Tibial nerve (tissue), 3 donors: ENCODE measurements at regions not wholly inside any gene's neighbourhood (a gene's known extent, or its start where the extent isn't known, plus 50 kb on each side); places are given as distances from the start of the nearest gene placed in this dataset.

Experiments used
- POLR2A ChIP-seq, 2 donors: fragments of 450-650 bp; IDR thresholded peaks; one replicate each; pipeline ENCODE4 v1.6.1; 2017; ENCODE audit warnings: antibody characterized with exemption in 2 of 2, mild to moderate bottlenecking in 2 of 2, moderate library complexity in 2 of 2
- TF ChIP-seq, protein P1 (sequence below), 5 experiments: fragments of 200-600 bp in 3 of 5; fragments of 450-650 bp in 2 of 5; sonication (generic) in 3 of 5; IDR thresholded peaks; one replicate each; pipeline ENCODE4 v1.5.1; 2016 to 2019; ENCODE audit warnings: antibody characterized with exemption in 5 of 5, mild to moderate bottlenecking in 3 of 5, moderate library complexity in 2 of 5

GRCh38 chr1:18575620-18576019 lies 55.0 kb upstream of the PAX7 start:
- TF ChIP-seq, protein P1, sequence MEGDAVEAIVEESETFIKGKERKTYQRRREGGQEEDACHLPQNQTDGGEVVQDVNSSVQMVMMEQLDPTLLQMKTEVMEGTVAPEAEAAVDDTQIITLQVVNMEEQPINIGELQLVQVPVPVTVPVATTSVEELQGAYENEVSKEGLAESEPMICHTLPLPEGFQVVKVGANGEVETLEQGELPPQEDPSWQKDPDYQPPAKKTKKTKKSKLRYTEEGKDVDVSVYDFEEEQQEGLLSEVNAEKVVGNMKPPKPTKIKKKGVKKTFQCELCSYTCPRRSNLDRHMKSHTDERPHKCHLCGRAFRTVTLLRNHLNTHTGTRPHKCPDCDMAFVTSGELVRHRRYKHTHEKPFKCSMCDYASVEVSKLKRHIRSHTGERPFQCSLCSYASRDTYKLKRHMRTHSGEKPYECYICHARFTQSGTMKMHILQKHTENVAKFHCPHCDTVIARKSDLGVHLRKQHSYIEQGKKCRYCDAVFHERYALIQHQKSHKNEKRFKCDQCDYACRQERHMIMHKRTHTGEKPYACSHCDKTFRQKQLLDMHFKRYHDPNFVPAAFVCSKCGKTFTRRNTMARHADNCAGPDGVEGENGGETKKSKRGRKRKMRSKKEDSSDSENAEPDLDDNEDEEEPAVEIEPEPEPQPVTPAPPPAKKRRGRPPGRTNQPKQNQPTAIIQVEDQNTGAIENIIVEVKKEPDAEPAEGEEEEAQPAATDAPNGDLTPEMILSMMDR (IDR thresholded peaks at IDR 0.05), result peak; percentile 41 to 61 (median 55)
- TF ChIP-seq POLR2A (IDR thresholded peaks at IDR 0.05), result no peak
